Endodermal cell (in vitro differentiated cells): ENCODE measurements at regions not wholly inside any gene's neighbourhood (a gene's known extent, or its start where the extent isn't known, plus 50 kb on each side); places are given as distances from the start of the nearest gene placed in this dataset.

ENCODE experiments used
- DNase-seq: peaks from one replicate; pipeline ENCODE4 v3.0.0-alpha.2; 2017
- H3K27ac ChIP-seq: 2 replicates; pipeline ENCODE4 v1.5.1; 2013; ENCODE audit warnings: mild to moderate bottlenecking, low read depth, low read length, moderate library complexity
- H3K27me3 ChIP-seq: 2 replicates; pipeline ENCODE4 v1.6.1; 2013; ENCODE audit warnings: mild to moderate bottlenecking, low read length, moderate library complexity; ENCODE audit not compliant: insufficient read depth, control insufficient read depth, poor library complexity, severe bottlenecking
- H3K36me3 ChIP-seq: 2 replicates; pipeline ENCODE4 v1.7.0; 2013; ENCODE audit warnings: mild to moderate bottlenecking, low read length, moderate library complexity; ENCODE audit not compliant: control insufficient read depth, insufficient read depth
- H3K4me1 ChIP-seq: one replicate; pipeline ENCODE4 v1.7.0; 2013; ENCODE audit warnings: low read length; ENCODE audit not compliant: control insufficient read depth, insufficient read depth
- H3K4me3 ChIP-seq: 2 replicates; pipeline ENCODE4 v1.5.1; 2013; ENCODE audit warnings: mild to moderate bottlenecking, low read length, moderate library complexity
- H3K9ac ChIP-seq: 2 replicates; pipeline ENCODE4 v1.6.1; 2013; ENCODE audit warnings: mild to moderate bottlenecking, low read length, moderate library complexity; ENCODE audit not compliant: poor library complexity, severe bottlenecking; ENCODE audit errors: extremely low read depth
- H3K9me3 ChIP-seq: 2 replicates; pipeline ENCODE4 v1.6.1; 2013; ENCODE audit warnings: mild to moderate bottlenecking, low read length, moderate library complexity; ENCODE audit not compliant: control insufficient read depth
- H3K27ac Mint-ChIP-seq: 2 replicates; pipeline ENCODE4 v1.8.0; 2020; ENCODE audit warnings: mixed read lengths
- H3K27me3 Mint-ChIP-seq: 2 replicates; pipeline ENCODE4 v1.8.0; 2021; ENCODE audit warnings: mild to moderate bottlenecking, mixed read lengths; ENCODE audit not compliant: insufficient read depth
- H3K36me3 Mint-ChIP-seq: 2 replicates; pipeline ENCODE4 v1.8.0; 2020; ENCODE audit warnings: low read depth, mixed read lengths
- H3K4me1 Mint-ChIP-seq: 2 replicates; pipeline ENCODE4 v1.8.0; 2020; ENCODE audit warnings: mixed read lengths
- H3K4me3 Mint-ChIP-seq: 2 replicates; pipeline ENCODE4 v1.8.0; 2020; ENCODE audit warnings: mild to moderate bottlenecking, moderate library complexity, mixed read lengths
- H3K9me3 Mint-ChIP-seq: 2 replicates; pipeline ENCODE4 v1.8.0; 2020; ENCODE audit warnings: mild to moderate bottlenecking, mixed read lengths
- WGBS, 2 experiments: methylation state at CpG; one replicate each; pipeline versions ENCODE4 v1.1.5 to v1.1.7; 2013; ENCODE audit warnings: missing lambda C conversion rate in 2 of 2, mixed read lengths in 1 of 2; ENCODE audit not compliant: insufficient coverage in 1 of 2, insufficient read length in 1 of 2; 5-methylcytosine and 5-hydroxymethylcytosine counted together
- TF ChIP-seq, protein P1 (sequence below): fragments of 200-600 bp; sonication (generic); conservative IDR thresholded peaks from 2 replicates; pipeline ENCODE4 v1.5.0; 2021; ENCODE audit warnings: antibody characterized with exemption, mild to moderate bottlenecking

GRCh38 chr14:22158560-22158959, 430.5 kb downstream of the DAD1 start:
- H3K4me3 ChIP-seq: no peak overlapping the region
- Mint-ChIP-seq H3K9me3 (peaks cover 7% of the 10 kb centered on the region), H3K27ac (no peak overlapping the region), H3K4me3 (no peak overlapping the region), H3K4me1 (no peaks in the 10 kb centered on the region), H3K36me3 (no peaks in the 10 kb centered on the region), H3K27me3 (peaks cover 5% of the 10 kb centered on the region)
- no peaks in the 10 kb centered on the region for H3K4me1 ChIP-seq
- H3K9ac ChIP-seq: no peak overlapping the region
- H3K36me3 ChIP-seq: no peaks in the 10 kb centered on the region
- no peaks in the 10 kb centered on the region for H3K9me3 ChIP-seq
- H3K27me3 ChIP-seq: peaks cover 5% of the 10 kb centered on the region
- TF ChIP-seq, protein P1, sequence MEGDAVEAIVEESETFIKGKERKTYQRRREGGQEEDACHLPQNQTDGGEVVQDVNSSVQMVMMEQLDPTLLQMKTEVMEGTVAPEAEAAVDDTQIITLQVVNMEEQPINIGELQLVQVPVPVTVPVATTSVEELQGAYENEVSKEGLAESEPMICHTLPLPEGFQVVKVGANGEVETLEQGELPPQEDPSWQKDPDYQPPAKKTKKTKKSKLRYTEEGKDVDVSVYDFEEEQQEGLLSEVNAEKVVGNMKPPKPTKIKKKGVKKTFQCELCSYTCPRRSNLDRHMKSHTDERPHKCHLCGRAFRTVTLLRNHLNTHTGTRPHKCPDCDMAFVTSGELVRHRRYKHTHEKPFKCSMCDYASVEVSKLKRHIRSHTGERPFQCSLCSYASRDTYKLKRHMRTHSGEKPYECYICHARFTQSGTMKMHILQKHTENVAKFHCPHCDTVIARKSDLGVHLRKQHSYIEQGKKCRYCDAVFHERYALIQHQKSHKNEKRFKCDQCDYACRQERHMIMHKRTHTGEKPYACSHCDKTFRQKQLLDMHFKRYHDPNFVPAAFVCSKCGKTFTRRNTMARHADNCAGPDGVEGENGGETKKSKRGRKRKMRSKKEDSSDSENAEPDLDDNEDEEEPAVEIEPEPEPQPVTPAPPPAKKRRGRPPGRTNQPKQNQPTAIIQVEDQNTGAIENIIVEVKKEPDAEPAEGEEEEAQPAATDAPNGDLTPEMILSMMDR: no peak
- DNase-seq: no peak
- WGBS, 2 experiments: no CpG with 5 or more reads among the region's 1 CpG
- no peak overlapping the region for H3K27ac ChIP-seq

GRCh38 chr14:22155571-22155970, 433.5 kb downstream of the DAD1 start:
- no peaks in the 10 kb centered on the region for H3K36me3 Mint-ChIP-seq
- peaks cover 5% of the 10 kb centered on the region for H3K27me3 Mint-ChIP-seq
- no peak overlapping the region for H3K4me3 ChIP-seq
- H3K36me3 ChIP-seq: no peaks in the 10 kb centered on the region
- H3K4me3 Mint-ChIP-seq: no peak overlapping the region
- peaks cover 5% of the 10 kb centered on the region for H3K27me3 ChIP-seq
- H3K4me1 Mint-ChIP-seq: no peaks in the 10 kb centered on the region
- H3K9ac ChIP-seq: no peak overlapping the region
- H3K27ac Mint-ChIP-seq: no peak overlapping the region
- H3K9me3 Mint-ChIP-seq: peaks cover 28% of the 10 kb centered on the region
- H3K4me1 ChIP-seq: no peaks in the 10 kb centered on the region
- DNase-seq: no peak
- WGBS, 2 experiments: 96% methylated on average over 2 of the region's 2 CpGs; no CpG with 5 or more reads in 1 of the 2 experiments
- TF ChIP-seq, protein P1: no peak
- no peak overlapping the region for H3K27ac ChIP-seq
- H3K9me3 ChIP-seq: peaks cover 22% of the 10 kb centered on the region

- Histone ChIP-seq H3K27me3 (no peaks in the 10 kb centered on the region), H3K36me3 (no peaks in the 10 kb centered on the region), H3K9ac (no peak overlapping the region), H3K4me1 (no peaks in the 10 kb centered on the region), H3K27ac (no peak overlapping the region), H3K9me3 (peaks cover 22% of the 10 kb centered on the region), H3K4me3 (no peak overlapping the region)
- Mint-ChIP-seq H3K27me3 (peaks cover 2% of the 10 kb centered on the region), H3K27ac (no peak overlapping the region), H3K9me3 (peaks cover 28% of the 10 kb centered on the region), H3K36me3 (no peaks in the 10 kb centered on the region), H3K4me3 (no peak overlapping the region), H3K4me1 (no peaks in the 10 kb centered on the region)
- TF ChIP-seq, protein P1: no peak
- DNase-seq: no peak
These were observed 436.1 kb downstream of the DAD1 start for GRCh38 chr14:22152903-22153302.
